Pancreas (tissue), 10 donors: ENCODE measurements at regions not wholly inside any gene's neighbourhood (a gene's known extent, or its start where the extent isn't known, plus 50 kb on each side); places are given as distances from the start of the nearest gene placed in this dataset.
"Not testable (repeated sequence)": the region's sequence is repeated elsewhere in the genome, so short reads cannot be mapped to it uniquely, and the experiment has no call there.

Experiments
- ATAC-seq, 4 donors: fragments of 200-7000 bp; cut with Tn5 transposase; one replicate each; pipeline versions ENCODE4 v1.8.0 to v1.9.1; 2020; ENCODE audit warnings: mild to moderate bottlenecking in 4 of 4, moderate library complexity in 4 of 4
- DNase-seq, 6 donors: peaks; one replicate each; pipeline ENCODE4 v3.0.0-alpha.2; 2020
- FAIRE-seq: peaks from 2 replicates; lab custom pipeline; 2012; peaks lifted over from hg19 to GRCh38; lab: Jason Lieb, UNC
- H3K27ac ChIP-seq, 4 donors: fragments of 200-600 bp; sonication (generic); 1 replicate in 3 of 4; 2 replicates in 1 of 4; pipeline versions ENCODE4 v1.5.0 to v1.8.0; 2020
- H3K27me3 ChIP-seq, 4 donors: fragments of 200-600 bp; one replicate each; pipeline ENCODE4 v1.8.0; 2021
- H3K36me3 ChIP-seq, 3 donors: fragments of 200-600 bp; sonication (generic) in 1 of 3; one replicate each; pipeline versions ENCODE4 v1.5.0 to v1.8.0; 2020 to 2021
- H3K4me1 ChIP-seq, 3 donors: fragments of 200-600 bp; one replicate each; pipeline ENCODE4 v1.8.0; 2021
- H3K4me3 ChIP-seq, 4 donors: fragments of 200-600 bp; sonication (generic) in 2 of 4; one replicate each; pipeline versions ENCODE4 v1.5.0 to v1.8.0; 2020 to 2021
- H3K9me3 ChIP-seq, 4 donors: fragments of 200-600 bp; one replicate each; pipeline ENCODE4 v1.8.0; 2021
- WGBS, 2 donors: extraction: QIAGEN DNeasy Blood & Tissue Kit; methylation state at CpG; one replicate each; pipeline ENCODE4 v1.1.7; 2013; 5-methylcytosine and 5-hydroxymethylcytosine counted together
- intact Hi-C, 3 donors: fragments of 100-400 bp; cut with DNase I; formaldehyde crosslinking; loops; one replicate each; pipeline versions ENCODE4 v1.11.1 to v1.14.2; 2022
- TF ChIP-seq, protein P1 (sequence below), 4 donors: fragments of 200-600 bp; sonication (generic) in 3 of 4; IDR thresholded peaks; one replicate each; pipeline versions ENCODE4 v1.5.0 to v1.8.0; 2021; ENCODE audit warnings: antibody characterized with exemption in 4 of 4
- donor health status: healthy with polysubstance abuse.
- donor health status: DM: no; HTN: no; CAD: no; lungs with moderate emphysema.
- donor health status: DM: no; HTN: no; CAD: no.
- donor health status: control.
- donor health status: control.
- donor health status: Bipolar disorder and iron deficiency.
- donor health status: DM: yes; HTN: yes; CAD: no.
- donor health status: DM: no; HTN: no; CAD: no.
- donor health status: DM: no; HTN: no; CAD: no.
- donor health status: DM: yes; HTN: yes; CAD: no.

DNA sequence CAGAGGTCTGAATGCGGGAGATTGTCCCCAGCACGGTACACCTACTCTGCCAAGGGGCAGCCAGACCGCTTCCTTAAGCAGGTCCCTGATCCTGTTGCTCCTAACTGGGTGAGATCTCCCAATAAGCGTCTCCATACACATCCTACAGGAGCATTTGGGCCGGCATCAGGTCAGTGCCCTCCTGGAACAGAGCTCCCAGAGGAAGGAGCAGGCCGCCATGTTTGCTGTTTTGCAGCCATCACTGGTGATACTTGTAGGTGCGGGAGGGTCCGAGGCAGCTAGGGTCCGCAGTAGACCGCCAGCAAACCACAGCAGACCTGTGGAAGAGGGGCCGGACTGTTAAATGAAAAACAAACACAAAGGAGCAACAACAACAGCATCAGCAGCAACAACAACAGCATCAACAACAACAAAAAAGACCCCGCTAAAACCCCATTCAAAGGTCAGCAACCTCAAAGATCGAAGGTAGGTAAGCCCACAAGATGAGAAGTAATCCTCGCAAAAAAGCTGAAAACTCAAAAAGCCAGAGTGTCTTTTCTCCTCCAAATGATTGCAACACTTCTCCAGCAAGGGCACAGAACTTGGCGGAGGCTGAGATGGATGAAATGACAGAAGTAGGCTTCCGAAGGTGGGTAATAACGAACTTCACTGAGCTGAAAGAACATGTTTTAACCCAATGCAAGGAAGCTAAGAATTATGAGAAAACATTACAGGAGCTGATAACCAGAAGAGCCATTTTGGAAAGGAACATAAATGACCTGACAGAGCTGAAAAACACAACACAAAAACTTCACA is 79.0 kb upstream of the CDH7 start:
- FAIRE-seq (no peak), DNase-seq (peak in 1 of 6 donors; percentile 30), ATAC-seq (no peak)
- Histone ChIP-seq H3K4me1 (no peaks in the 10 kb centered on the region), H3K27ac (no peak overlapping the region), H3K27me3 (no peaks in the 10 kb centered on the region), H3K4me3 (no peak overlapping the region), H3K9me3 (no peaks in the 10 kb centered on the region), H3K36me3 (no peaks in the 10 kb centered on the region)
- TF ChIP-seq, protein P1, sequence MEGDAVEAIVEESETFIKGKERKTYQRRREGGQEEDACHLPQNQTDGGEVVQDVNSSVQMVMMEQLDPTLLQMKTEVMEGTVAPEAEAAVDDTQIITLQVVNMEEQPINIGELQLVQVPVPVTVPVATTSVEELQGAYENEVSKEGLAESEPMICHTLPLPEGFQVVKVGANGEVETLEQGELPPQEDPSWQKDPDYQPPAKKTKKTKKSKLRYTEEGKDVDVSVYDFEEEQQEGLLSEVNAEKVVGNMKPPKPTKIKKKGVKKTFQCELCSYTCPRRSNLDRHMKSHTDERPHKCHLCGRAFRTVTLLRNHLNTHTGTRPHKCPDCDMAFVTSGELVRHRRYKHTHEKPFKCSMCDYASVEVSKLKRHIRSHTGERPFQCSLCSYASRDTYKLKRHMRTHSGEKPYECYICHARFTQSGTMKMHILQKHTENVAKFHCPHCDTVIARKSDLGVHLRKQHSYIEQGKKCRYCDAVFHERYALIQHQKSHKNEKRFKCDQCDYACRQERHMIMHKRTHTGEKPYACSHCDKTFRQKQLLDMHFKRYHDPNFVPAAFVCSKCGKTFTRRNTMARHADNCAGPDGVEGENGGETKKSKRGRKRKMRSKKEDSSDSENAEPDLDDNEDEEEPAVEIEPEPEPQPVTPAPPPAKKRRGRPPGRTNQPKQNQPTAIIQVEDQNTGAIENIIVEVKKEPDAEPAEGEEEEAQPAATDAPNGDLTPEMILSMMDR (IDR thresholded peaks at IDR 0.05) = no peak
- intact Hi-C loops = no loop called here
- 73 to 81% methylated on average over 17 of the region's 17 CpGs for WGBS, 2 donors

DNA sequence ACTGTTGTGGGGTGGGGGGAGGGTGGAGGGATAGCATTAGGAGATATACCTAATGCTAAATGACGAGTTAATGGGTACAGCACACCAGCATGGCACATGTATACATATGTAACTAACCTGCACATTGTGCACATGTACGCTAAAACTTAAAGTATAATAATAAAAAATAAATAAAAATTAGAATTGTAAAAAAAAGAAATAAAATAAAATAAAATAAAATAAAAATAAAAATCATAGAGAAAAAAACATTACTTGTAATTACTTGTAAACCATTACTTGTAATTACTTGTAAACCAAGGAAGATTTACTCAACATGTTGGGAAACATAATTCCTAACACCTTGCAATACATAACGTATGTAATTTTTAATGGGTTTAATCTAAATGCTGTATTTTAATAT is 80.7 kb upstream of the CDH7 start:
- H3K9me3 ChIP-seq, H3K4me1 ChIP-seq, H3K27me3 ChIP-seq, DNase-seq, ATAC-seq, intact Hi-C loops, H3K4me3 ChIP-seq, H3K27ac ChIP-seq, H3K36me3 ChIP-seq: not testable (repeated sequence)
- FAIRE-seq = peak; percentile 87
- WGBS, 2 donors = 60 to 85% methylated on average over 3 of the region's 3 CpGs

- WGBS, 2 donors = 18 to 48% methylated on average over 1 of the region's 1 CpG
- intact Hi-C loops = no loop called here
- DNase-seq = no peak
These were observed 89.4 kb upstream of the CDH7 start for GRCh38 chr18:65661391-65661790.

DNA sequence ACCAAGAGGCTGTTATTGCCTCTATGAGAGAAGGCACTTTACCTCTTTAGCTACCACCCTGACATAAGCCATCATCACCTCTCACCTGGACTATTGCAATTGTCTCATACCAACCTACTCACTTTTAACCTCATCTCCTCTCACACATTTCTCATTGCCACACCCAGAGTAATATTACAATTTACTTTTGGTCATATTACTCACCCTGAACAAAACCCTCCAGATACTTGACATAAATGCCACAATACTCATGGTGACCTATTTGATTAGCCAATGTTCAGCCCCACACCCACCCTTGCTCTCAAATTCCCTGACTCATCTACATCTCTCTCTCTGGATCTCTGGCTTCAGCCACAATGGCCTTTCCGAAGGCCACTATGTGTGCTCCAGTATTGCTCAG is 90.9 kb upstream of the CDH7 start:
- 81 to 94% methylated on average over 1 of the region's 1 CpG for WGBS, 2 donors
- Histone ChIP-seq H3K4me1 (no peaks in the 10 kb centered on the region), H3K36me3 (no peaks in the 10 kb centered on the region), H3K27ac (no peak overlapping the region), H3K9me3 (no peaks in the 10 kb centered on the region), H3K27me3 (no peaks in the 10 kb centered on the region), H3K4me3 (no peak overlapping the region)
- TF ChIP-seq, protein P1 (IDR thresholded peaks at IDR 0.05) = no peak
- FAIRE-seq = no peak
- intact Hi-C loops = no loop called here
- DNase-seq = no peak
- no peak for ATAC-seq

More at GRCh38 chr18:65661391-65661790, 89.4 kb upstream of the CDH7 start:
- TF ChIP-seq, protein P1 (IDR thresholded peaks at IDR 0.05) = no peak
- H3K27ac ChIP-seq = no peak overlapping the region
- FAIRE-seq (no peak), ATAC-seq (no peak)
- H3K27me3 ChIP-seq = no peaks in the 10 kb centered on the region
- no peaks in the 10 kb centered on the region for H3K9me3 ChIP-seq
- no peaks in the 10 kb centered on the region for H3K36me3 ChIP-seq
- H3K4me3 ChIP-seq = no peak overlapping the region
- H3K4me1 ChIP-seq = no peaks in the 10 kb centered on the region

DNA sequence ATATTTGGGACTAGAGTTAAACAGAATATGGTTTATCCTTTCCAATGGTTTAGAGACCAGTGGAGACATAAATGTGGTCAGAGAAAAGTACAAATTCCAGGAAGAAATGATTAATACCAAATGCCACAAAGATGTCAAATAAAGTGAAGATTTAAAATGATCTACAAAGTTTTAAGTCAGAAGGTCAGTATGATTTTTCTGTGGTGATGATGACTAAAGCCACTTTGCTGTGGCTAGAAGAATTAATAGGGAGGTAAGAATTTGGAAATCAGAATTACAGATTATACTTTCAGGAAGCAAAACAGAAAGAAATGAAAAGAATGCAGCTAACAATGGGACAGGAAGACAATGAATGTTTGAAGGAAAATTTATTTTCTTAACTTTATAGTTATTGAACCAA is 91.5 kb upstream of the CDH7 start:
- Histone ChIP-seq H3K4me1 (no peaks in the 10 kb centered on the region), H3K27me3 (no peaks in the 10 kb centered on the region), H3K9me3 (no peaks in the 10 kb centered on the region), H3K36me3 (no peaks in the 10 kb centered on the region), H3K4me3 (no peak overlapping the region), H3K27ac (no peak overlapping the region)
- ATAC-seq (no peak), DNase-seq (no peak), FAIRE-seq (no peak)
- TF ChIP-seq, protein P1 (IDR thresholded peaks at IDR 0.05) = no peak
- intact Hi-C loops = no loop called here
